Thoracic aorta (tissue), 2 donors: ENCODE measurements at regions not wholly inside any gene's neighbourhood (a gene's known extent, or its start where the extent isn't known, plus 50 kb on each side); places are given as distances from the start of the nearest gene placed in this dataset.
"Not testable (repeated sequence)": the region's sequence is repeated elsewhere in the genome, so short reads cannot be mapped to it uniquely, and the experiment has no call there.

Experiments used
- ATAC-seq: fragments of 150-250 bp; one replicate; pipeline ENCODE4 v1.8.0; 2017; ENCODE audit warnings: low read depth; ENCODE audit not compliant: insufficient number of reproducible peaks, low FRiP score
- DNase-seq: peaks from one replicate; pipeline ENCODE4 v3.0.0-alpha.2; 2020; ENCODE audit warnings: low spot score
- H3K27ac ChIP-seq, 2 donors: fragments of 200-600 bp; sonication (generic); 1 replicate in 1 of 2; 2 replicates in 1 of 2; pipeline ENCODE4 v1.5.1; 2016; ENCODE audit warnings: mild to moderate bottlenecking in 2 of 2, moderate library complexity in 2 of 2
- H3K27me3 ChIP-seq: fragments of 200-600 bp; sonication (generic); replicated peaks from 2 replicates; pipeline ENCODE4 v1.6.0; 2016; ENCODE audit warnings: mild to moderate bottlenecking; ENCODE audit not compliant: insufficient read depth
- H3K36me3 ChIP-seq: fragments of 200-600 bp; sonication (generic); one replicate; pipeline ENCODE4 v1.5.1; 2016
- H3K4me1 ChIP-seq, 2 donors: fragments of 200-600 bp; sonication (generic); 1 replicate in 1 of 2; 2 replicates in 1 of 2; pipeline versions ENCODE4 v1.5.1 to v1.6.0; 2016; ENCODE audit warnings: low read depth in 2 of 2, mild to moderate bottlenecking in 1 of 2; ENCODE audit not compliant: control insufficient read depth in 1 of 2
- H3K4me3 ChIP-seq: fragments of 200-600 bp; sonication (generic); 2 replicates; pipeline ENCODE4 v1.5.1; 2016; ENCODE audit warnings: mild to moderate bottlenecking
- H3K9me3 ChIP-seq: fragments of 200-600 bp; sonication (generic); 2 replicates; pipeline ENCODE4 v1.5.1; 2016
- CTCF ChIP-seq: fragments of 200-600 bp; sonication (generic); IDR thresholded peaks from one replicate; pipeline ENCODE4 v1.5.1; 2019; ENCODE audit warnings: antibody characterized with exemption

- H3K36me3 ChIP-seq = no peaks in the 10 kb centered on the region
- no peak overlapping the region for H3K4me3 ChIP-seq
- ATAC-seq = no peak
- H3K9me3 ChIP-seq = no peaks in the 10 kb centered on the region
- no peaks in the 10 kb centered on the region for H3K4me1 ChIP-seq
- no peak overlapping the region for H3K27ac ChIP-seq
- DNase-seq = no peak
- TF ChIP-seq CTCF = no peak
- H3K27me3 ChIP-seq = no peaks in the 10 kb centered on the region
Measured at GRCh38 chr7:148514236-148514635, 76.3 kb upstream of the C7orf33 start.

- Histone ChIP-seq H3K27me3 (no peaks in the 10 kb centered on the region), H3K27ac (no peak overlapping the region), H3K9me3 (no peaks in the 10 kb centered on the region), H3K4me3 (no peak overlapping the region), H3K4me1 (no peaks in the 10 kb centered on the region), H3K36me3 (no peaks in the 10 kb centered on the region)
- no peak for TF ChIP-seq CTCF
- no peak for DNase-seq
- no peak for ATAC-seq
Measured at GRCh38 chr7:148515237-148515636, 75.3 kb upstream of the C7orf33 start.

GRCh38 chr7:148515728-148516695, 74.6 kb upstream of the C7orf33 start:
- no peak for DNase-seq
- no peaks in the 10 kb centered on the region for H3K4me1 ChIP-seq
- no peaks in the 10 kb centered on the region for H3K27me3 ChIP-seq
- H3K9me3 ChIP-seq = no peaks in the 10 kb centered on the region
- no peaks in the 10 kb centered on the region for H3K36me3 ChIP-seq
- no peak overlapping the region for H3K4me3 ChIP-seq
- H3K27ac ChIP-seq = no peak overlapping the region
- TF ChIP-seq CTCF = no peak
- no peak for ATAC-seq

GRCh38 chr7:148519386-148519785, 71.2 kb upstream of the C7orf33 start:
- not testable (repeated sequence) for H3K4me1 ChIP-seq, H3K9me3 ChIP-seq, H3K4me3 ChIP-seq, DNase-seq, H3K36me3 ChIP-seq, ATAC-seq, H3K27ac ChIP-seq, H3K27me3 ChIP-seq

GRCh38 chr7:148521271-148521670, 69.3 kb upstream of the C7orf33 start:
- H3K27ac ChIP-seq = no peak overlapping the region
- no peaks in the 10 kb centered on the region for H3K4me1 ChIP-seq
- ATAC-seq = no peak
- no peaks in the 10 kb centered on the region for H3K9me3 ChIP-seq
- no peaks in the 10 kb centered on the region for H3K27me3 ChIP-seq
- no peak for TF ChIP-seq CTCF
- no peak for DNase-seq
- H3K4me3 ChIP-seq = no peak overlapping the region
- H3K36me3 ChIP-seq = no peaks in the 10 kb centered on the region
